ENCODE measurements at regions not wholly inside any gene's neighbourhood (a gene's known extent, or its start where the extent isn't known, plus 50 kb on each side); places are given as distances from the start of the nearest gene placed in this dataset.

DNA sequence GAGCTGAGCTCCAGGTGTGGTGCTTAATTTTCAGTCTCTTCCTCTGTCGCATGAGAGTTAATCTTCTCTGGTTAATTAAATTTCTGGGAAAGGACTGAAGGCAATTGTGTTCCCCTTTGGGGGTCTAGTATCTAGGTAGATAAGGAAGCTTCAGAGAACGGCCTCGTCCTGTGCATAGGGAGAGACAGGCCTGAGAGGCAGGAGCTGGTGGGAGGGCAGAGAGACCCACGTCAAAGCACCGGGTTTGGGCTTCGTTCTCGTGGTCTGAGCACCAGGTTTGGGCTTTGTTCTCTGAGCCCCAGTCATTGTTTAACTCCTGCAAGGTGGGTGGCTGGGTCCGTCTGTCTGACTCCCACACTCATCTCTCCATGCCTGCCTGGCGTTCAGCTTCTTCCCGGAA lies 160.8 kb upstream of the PITRM1 start:
- TF ChIP-seq, protein P1, sequence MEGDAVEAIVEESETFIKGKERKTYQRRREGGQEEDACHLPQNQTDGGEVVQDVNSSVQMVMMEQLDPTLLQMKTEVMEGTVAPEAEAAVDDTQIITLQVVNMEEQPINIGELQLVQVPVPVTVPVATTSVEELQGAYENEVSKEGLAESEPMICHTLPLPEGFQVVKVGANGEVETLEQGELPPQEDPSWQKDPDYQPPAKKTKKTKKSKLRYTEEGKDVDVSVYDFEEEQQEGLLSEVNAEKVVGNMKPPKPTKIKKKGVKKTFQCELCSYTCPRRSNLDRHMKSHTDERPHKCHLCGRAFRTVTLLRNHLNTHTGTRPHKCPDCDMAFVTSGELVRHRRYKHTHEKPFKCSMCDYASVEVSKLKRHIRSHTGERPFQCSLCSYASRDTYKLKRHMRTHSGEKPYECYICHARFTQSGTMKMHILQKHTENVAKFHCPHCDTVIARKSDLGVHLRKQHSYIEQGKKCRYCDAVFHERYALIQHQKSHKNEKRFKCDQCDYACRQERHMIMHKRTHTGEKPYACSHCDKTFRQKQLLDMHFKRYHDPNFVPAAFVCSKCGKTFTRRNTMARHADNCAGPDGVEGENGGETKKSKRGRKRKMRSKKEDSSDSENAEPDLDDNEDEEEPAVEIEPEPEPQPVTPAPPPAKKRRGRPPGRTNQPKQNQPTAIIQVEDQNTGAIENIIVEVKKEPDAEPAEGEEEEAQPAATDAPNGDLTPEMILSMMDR (conservative IDR thresholded peaks at IDR 0.05; ENCODE audit: low read depth, low read length) = no peak
- TF ChIP-seq EZH2 (IDR thresholded peaks at IDR 0.05; ENCODE audit: low read length, unreplicated experiment) = no peak
- no peak for TF ChIP-seq EZH2phosphoT487 (IDR thresholded peaks at IDR 0.05; ENCODE audit: borderline replicate concordance, low read length)

Data from PC-3 (cell line).